ENCODE measurements at regions not wholly inside any gene's neighbourhood (a gene's known extent, or its start where the extent isn't known, plus 50 kb on each side); places are given as distances from the start of the nearest gene placed in this dataset.
A peak's percentile ranks its signal among the peaks of the same experiment; 100 is the strongest.

- peak; percentile 54 for ATAC-seq (ENCODE audit: low read depth)
- Histone ChIP-seq H3K9me3 (ENCODE audit: severe bottlenecking) (no peaks in the 10 kb centered on the region), H3K4me1 (ENCODE audit: insufficient read depth, poor library complexity, severe bottlenecking) (peaks cover 71% of the 10 kb centered on the region), H3K36me3 (ENCODE audit: low read depth) (no peaks in the 10 kb centered on the region), H3K27me3 (ENCODE audit: insufficient read depth, poor library complexity, severe bottlenecking) (no peaks in the 10 kb centered on the region), H3K4me3 (ENCODE audit: severe bottlenecking) (no peak overlapping the region), H3K27ac (ENCODE audit: poor library complexity, severe bottlenecking) (peak overlapping the region; percentile 93)
- no peak for DNase-seq (ENCODE audit: low spot score)
- no peak for TF ChIP-seq CTCF (IDR thresholded peaks at IDR 0.05; ENCODE audit: poor library complexity, severe bottlenecking)
Measured at GRCh38 chr12:46676797-46677520, 148.8 kb downstream of the SLC38A4 start.

- TF ChIP-seq CTCF (IDR thresholded peaks at IDR 0.05; ENCODE audit: poor library complexity, severe bottlenecking) = no peak
- no peaks in the 10 kb centered on the region for H3K9me3 ChIP-seq (ENCODE audit: severe bottlenecking)
- H3K36me3 ChIP-seq (ENCODE audit: low read depth) = no peaks in the 10 kb centered on the region
- ATAC-seq (ENCODE audit: low read depth) (no peak), DNase-seq (ENCODE audit: low spot score) (no peak)
- no peak overlapping the region for H3K4me3 ChIP-seq (ENCODE audit: severe bottlenecking)
- peak overlapping the region; percentile 93 for H3K27ac ChIP-seq (ENCODE audit: poor library complexity, severe bottlenecking)
- peaks cover 71% of the 10 kb centered on the region for H3K4me1 ChIP-seq (ENCODE audit: insufficient read depth, poor library complexity, severe bottlenecking)
- no peaks in the 10 kb centered on the region for H3K27me3 ChIP-seq (ENCODE audit: insufficient read depth, poor library complexity, severe bottlenecking)
Measured at GRCh38 chr12:46676396-46676795, 149.4 kb downstream of the SLC38A4 start.

GRCh38 chr12:46675736-46676135 is 150.1 kb downstream of the SLC38A4 start:
- Histone ChIP-seq H3K4me3 (ENCODE audit: severe bottlenecking) (no peak overlapping the region), H3K9me3 (ENCODE audit: severe bottlenecking) (no peaks in the 10 kb centered on the region), H3K36me3 (ENCODE audit: low read depth) (no peaks in the 10 kb centered on the region), H3K4me1 (ENCODE audit: insufficient read depth, poor library complexity, severe bottlenecking) (peaks cover 71% of the 10 kb centered on the region), H3K27me3 (ENCODE audit: insufficient read depth, poor library complexity, severe bottlenecking) (no peaks in the 10 kb centered on the region), H3K27ac (ENCODE audit: poor library complexity, severe bottlenecking) (peak overlapping the region; percentile 93)
- no peak for DNase-seq (ENCODE audit: low spot score)
- ATAC-seq (ENCODE audit: low read depth) = no peak
- peak; percentile 85 for TF ChIP-seq CTCF (IDR thresholded peaks at IDR 0.05; ENCODE audit: poor library complexity, severe bottlenecking)

- no peaks in the 10 kb centered on the region for H3K36me3 ChIP-seq (ENCODE audit: low read depth)
- peak overlapping the region; percentile 93 for H3K27ac ChIP-seq (ENCODE audit: poor library complexity, severe bottlenecking)
- no peak for DNase-seq (ENCODE audit: low spot score)
- H3K9me3 ChIP-seq (ENCODE audit: severe bottlenecking) = no peaks in the 10 kb centered on the region
- peaks cover 62% of the 10 kb centered on the region for H3K4me1 ChIP-seq (ENCODE audit: insufficient read depth, poor library complexity, severe bottlenecking)
- ATAC-seq (ENCODE audit: low read depth) = peak; percentile 63
- H3K4me3 ChIP-seq (ENCODE audit: severe bottlenecking) = no peak overlapping the region
- no peaks in the 10 kb centered on the region for H3K27me3 ChIP-seq (ENCODE audit: insufficient read depth, poor library complexity, severe bottlenecking)
- TF ChIP-seq CTCF (IDR thresholded peaks at IDR 0.05; ENCODE audit: poor library complexity, severe bottlenecking) = no peak
Measured at GRCh38 chr12:46674800-46675199, 151.0 kb downstream of the SLC38A4 start.

GRCh38 chr12:46674129-46674528 is 151.7 kb downstream of the SLC38A4 start:
- no peaks in the 10 kb centered on the region for H3K9me3 ChIP-seq (ENCODE audit: severe bottlenecking)
- H3K4me3 ChIP-seq (ENCODE audit: severe bottlenecking) = no peak overlapping the region
- no peak for TF ChIP-seq CTCF (IDR thresholded peaks at IDR 0.05; ENCODE audit: poor library complexity, severe bottlenecking)
- H3K36me3 ChIP-seq (ENCODE audit: low read depth) = no peaks in the 10 kb centered on the region
- H3K4me1 ChIP-seq (ENCODE audit: insufficient read depth, poor library complexity, severe bottlenecking) = peaks cover 58% of the 10 kb centered on the region
- H3K27ac ChIP-seq (ENCODE audit: poor library complexity, severe bottlenecking) = peak overlapping the region; percentile 93
- DNase-seq (ENCODE audit: low spot score) = no peak
- no peaks in the 10 kb centered on the region for H3K27me3 ChIP-seq (ENCODE audit: insufficient read depth, poor library complexity, severe bottlenecking)
- ATAC-seq (ENCODE audit: low read depth) = peak; percentile 37; the same call in 1 of the 3 replicates

All from RWPE2 (cell line).